DMS153 treated with DMSO at 0.1 percent for 48 hours (cell line): ENCODE measurements at regions not wholly inside any gene's neighbourhood (a gene's known extent, or its start where the extent isn't known, plus 50 kb on each side); places are given as distances from the start of the nearest gene placed in this dataset.

Experiments
- DNase-seq: peaks from one replicate; lab custom pipeline; 2025; ENCODE audit not compliant: unreplicated experiment; lab: John Stamatoyannopoulos, UW

GRCh38 chr5:4901305-4901811 lies 238.8 kb upstream of the ADAMTS16 start:
- DNase-seq, result no peak

GRCh38 chr5:4901924-4902323 lies 238.2 kb upstream of the ADAMTS16 start:
- DNase-seq, result no peak

- DNase-seq, result no peak
Observed at GRCh38 chr5:4905674-4906520, 234.2 kb upstream of the ADAMTS16 start.

- no peak for DNase-seq
Observed at GRCh38 chr5:4906786-4907185, 233.3 kb upstream of the ADAMTS16 start.

GRCh38 chr5:4907571-4907970 lies 232.6 kb upstream of the ADAMTS16 start:
- DNase-seq, result no peak

GRCh38 chr5:4909086-4909485 lies 231.0 kb upstream of the ADAMTS16 start:
- DNase-seq, result no peak

- no peak for DNase-seq
Observed at GRCh38 chr5:4911646-4912403, 228.3 kb upstream of the ADAMTS16 start.

GRCh38 chr5:4921929-4922328 lies 218.2 kb upstream of the ADAMTS16 start:
- DNase-seq, result no peak

- no peak for DNase-seq
Observed at GRCh38 chr5:4924577-4924976, 215.6 kb upstream of the ADAMTS16 start.

GRCh38 chr5:4927097-4927496 lies 213.0 kb upstream of the ADAMTS16 start:
- no peak for DNase-seq

- no peak for DNase-seq
Observed at GRCh38 chr5:4928409-4928808, 211.7 kb upstream of the ADAMTS16 start.

- no peak for DNase-seq
Observed at GRCh38 chr5:4929092-4929655, 211.0 kb upstream of the ADAMTS16 start.

- no peak for DNase-seq
Observed at GRCh38 chr5:4939042-4939781, 200.9 kb upstream of the ADAMTS16 start.

- no peak for DNase-seq
Observed at GRCh38 chr5:4941161-4941560, 199.0 kb upstream of the ADAMTS16 start.

- peak; percentile 12 for DNase-seq
Observed at GRCh38 chr5:4941957-4942830, 197.9 kb upstream of the ADAMTS16 start.

- DNase-seq, result no peak
Observed at GRCh38 chr5:4942831-4943178, 197.3 kb upstream of the ADAMTS16 start.

GRCh38 chr5:4945296-4945695 lies 194.8 kb upstream of the ADAMTS16 start:
- no peak for DNase-seq

- DNase-seq, result no peak
Observed at GRCh38 chr5:4947106-4947505, 193.0 kb upstream of the ADAMTS16 start.

GRCh38 chr5:4947893-4948536 lies 192.1 kb upstream of the ADAMTS16 start:
- peak; percentile 10 for DNase-seq

GRCh38 chr5:4949108-4949507 lies 191.0 kb upstream of the ADAMTS16 start:
- no peak for DNase-seq
